HCT116 (cell line): ENCODE measurements at regions not wholly inside any gene's neighbourhood (a gene's known extent, or its start where the extent isn't known, plus 50 kb on each side); places are given as distances from the start of the nearest gene placed in this dataset.

Experiments
- ATAC-seq: fragments of 200-7000 bp; cut with Tn5 transposase; 2 replicates; pipeline ENCODE4 v1.9.1; 2020; ENCODE audit warnings: mild to moderate bottlenecking, moderate library complexity
- BruUV-seq: library from RNA; stranded (reverse); fragments of 400-500 nt; replicated peaks from 2 replicates; lab custom pipeline; 2021; lab: Mats Ljungman, UMichigan
- CTCF ChIA-PET: fragments of 300-600 bp; sonication (Branson Sonifier 250); formaldehyde crosslinking; loops from one replicate; lab custom pipeline; 2021; ENCODE audit warnings: antibody characterized with exemption; lab: Charles Lee
- POLR2A ChIA-PET: fragments of 300-600, 350-600 bp; sonication (Branson Sonifier 250); formaldehyde crosslinking; loops from one replicate; lab custom pipeline; 2021; ENCODE audit warnings: antibody characterized with exemption; lab: Charles Lee
- RAD21 ChIA-PET, 2 experiments: fragments of 300-600 bp; sonication (Branson Sonifier 250); formaldehyde crosslinking; loops; one replicate each; lab custom pipeline; 2023; ENCODE audit warnings: low total read pairs in 2 of 2; ENCODE audit not compliant: uncharacterized antibody in 2 of 2, unreplicated experiment in 2 of 2, low non-redundant PET in 1 of 2; lab: Charles Lee
- DNase-seq: peaks from one replicate; pipeline ENCODE4 v3.0.0-alpha.2; 2010; ENCODE audit warnings: low read depth, low spot score
- H2AFZ ChIP-seq: fragments of 200-600 bp; shearing (Covaris generic), sonication (generic); 2 replicates; pipeline ENCODE4 v1.6.1; 2017; ENCODE audit warnings: low read depth, mixed run types, mixed read lengths, antibody characterized with exemption, low read length; ENCODE audit not compliant: poor library complexity, severe bottlenecking
- H3K27ac ChIP-seq: 2 replicates; pipeline ENCODE4 v1.5.1; 2012; ENCODE audit warnings: low read depth, low read length
- H3K27me3 ChIP-seq: fragments of 200-600 bp; sonication (generic); 2 replicates; pipeline ENCODE4 v1.6.1; 2016; ENCODE audit warnings: mixed run types, low read length, mixed read lengths; ENCODE audit not compliant: insufficient read depth
- H3K36me3 ChIP-seq, 2 experiments: fragments of 200-500 bp in 1 of 2; fragments of 200-600 bp in 1 of 2; sonication (Bioruptor generic) in 1 of 2; sonication (generic) in 1 of 2; 2 replicates each; pipeline versions ENCODE4 v1.5.1 to v1.6.1; 2014 to 2016; ENCODE audit warnings: low read length in 2 of 2, inconsistent platforms in 1 of 2, mixed read lengths in 1 of 2, mixed run types in 1 of 2; ENCODE audit not compliant: insufficient read depth in 2 of 2, control insufficient read depth in 1 of 2
- H3K4me1 ChIP-seq, 2 experiments: fragments of 200-600 bp in 1 of 2; sonication (generic) in 1 of 2; 2 replicates each; pipeline versions ENCODE4 v1.5.1 to v1.6.1; 2012 to 2017; ENCODE audit warnings: low read length in 2 of 2, inconsistent platforms in 1 of 2, mild to moderate bottlenecking in 1 of 2, mixed read lengths in 1 of 2, mixed run types in 1 of 2, moderate library complexity in 1 of 2; ENCODE audit not compliant: insufficient read depth in 2 of 2, control insufficient read depth in 1 of 2
- H3K4me2 ChIP-seq: fragments of 200-600 bp; sonication (generic); 2 replicates; pipeline ENCODE4 v1.6.1; 2017; ENCODE audit warnings: mixed run types, low read length, mixed read lengths
- H3K4me3 ChIP-seq, 2 experiments: fragments of 200-600 bp in 1 of 2; sonication (generic) in 1 of 2; replicated peaks in 1 of 2; 2 replicates each; pipeline ENCODE4 v1.5.1; 2011 to 2016; ENCODE audit warnings: low read length in 2 of 2, control low read depth in 1 of 2, low read depth in 1 of 2, mild to moderate bottlenecking in 1 of 2, mixed read lengths in 1 of 2, mixed run types in 1 of 2
- H3K79me2 ChIP-seq: fragments of 200-600 bp; sonication (generic); 2 replicates; pipeline ENCODE4 v1.6.1; 2017; ENCODE audit warnings: mild to moderate bottlenecking, mixed run types, low read length, moderate library complexity, mixed read lengths; ENCODE audit not compliant: insufficient read depth
- H3K9ac ChIP-seq: fragments of 200-600 bp; sonication (generic); 2 replicates; pipeline ENCODE4 v1.6.1; 2016; ENCODE audit warnings: low read length, mixed read lengths
- H3K9me2 ChIP-seq: fragments of 200-600 bp; sonication (generic), shearing (Covaris generic); 2 replicates; pipeline ENCODE4 v1.6.1; 2017; ENCODE audit warnings: mixed run types, mild to moderate bottlenecking, moderate library complexity; ENCODE audit not compliant: insufficient read depth
- H3K9me3 ChIP-seq, 2 experiments: fragments of 200-500 bp in 1 of 2; fragments of 200-600 bp in 1 of 2; sonication (Bioruptor generic) in 1 of 2; sonication (generic) in 1 of 2; 2 replicates each; pipeline ENCODE4 v1.6.1; 2014 to 2017; ENCODE audit warnings: low read length in 2 of 2, mixed read lengths in 2 of 2, inconsistent platforms in 1 of 2, low read depth in 1 of 2, mild to moderate bottlenecking in 1 of 2, mixed run types in 1 of 2, moderate library complexity in 1 of 2; ENCODE audit not compliant: control insufficient read depth in 1 of 2, insufficient read depth in 1 of 2
- H4K20me1 ChIP-seq: fragments of 200-600 bp; sonication (generic), shearing (Covaris generic); 2 replicates; pipeline ENCODE4 v1.6.1; 2017; ENCODE audit warnings: mixed run types, mild to moderate bottlenecking, moderate library complexity; ENCODE audit not compliant: insufficient read depth
- ATF3 ChIP-seq: IDR thresholded peaks from 2 replicates; pipeline ENCODE4 v1.6.1; 2012
- CBX3 ChIP-seq: IDR thresholded peaks from 2 replicates; pipeline ENCODE4 v1.6.1; 2012; ENCODE audit warnings: low read depth
- ELF1 ChIP-seq: IDR thresholded peaks from 2 replicates; pipeline ENCODE4 v1.6.1; 2012; ENCODE audit warnings: low read depth, borderline replicate concordance
- EZH2 ChIP-seq: fragments of 200-600 bp; sonication (generic); IDR thresholded peaks from 2 replicates; pipeline ENCODE4 v1.6.1; 2017; ENCODE audit warnings: antibody characterized with exemption, mixed run types
- EZH2phosphoT487 ChIP-seq: fragments of 200-600 bp; IDR thresholded peaks from 2 replicates; pipeline ENCODE4 v1.6.1; 2018; ENCODE audit warnings: antibody characterized with exemption, borderline replicate concordance
- FOSL1 ChIP-seq: IDR thresholded peaks from 2 replicates; pipeline ENCODE4 v1.6.1; 2012; ENCODE audit warnings: low read depth
- JUND ChIP-seq: IDR thresholded peaks from 2 replicates; pipeline ENCODE4 v1.6.1; 2012
- POLR2AphosphoS5 ChIP-seq: IDR thresholded peaks from 2 replicates; pipeline ENCODE4 v1.6.1; 2011; ENCODE audit warnings: mild to moderate bottlenecking, low read depth, low read length, moderate library complexity
- SP1 ChIP-seq: IDR thresholded peaks from 2 replicates; pipeline ENCODE4 v1.6.1; 2012; ENCODE audit warnings: low read depth
- SRF ChIP-seq: IDR thresholded peaks from 2 replicates; pipeline ENCODE4 v1.6.1; 2012; ENCODE audit warnings: low read depth
- YY1 ChIP-seq: IDR thresholded peaks from 2 replicates; pipeline ENCODE4 v1.6.1; 2011; ENCODE audit warnings: low read length, low read depth, moderate library complexity, mild to moderate bottlenecking; ENCODE audit not compliant: insufficient replicate concordance; ENCODE audit errors: extremely low read depth
- ZFX ChIP-seq: fragments of 450-650 bp; IDR thresholded peaks from 2 replicates; pipeline ENCODE4 v1.6.1; 2017
- intact Hi-C: fragments of 100-400 bp; cut with micrococcal nuclease; formaldehyde crosslinking; loops from 2 replicates; pipeline ENCODE4 v1.10.0; 2022
- TF ChIP-seq, protein P1 (sequence below): IDR thresholded peaks from 2 replicates; pipeline ENCODE4 v1.6.1; 2011; ENCODE audit warnings: mild to moderate bottlenecking, low read length, moderate library complexity; ENCODE audit not compliant: insufficient replicate concordance; ENCODE audit errors: extremely low read depth
- TF ChIP-seq, protein P2 (sequence below), 3 experiments: fragments of 200-600 bp in 1 of 3; sonication (generic) in 1 of 3; IDR thresholded peaks in 2 of 3; conservative IDR thresholded peaks in 1 of 3; 2 replicates each; pipeline ENCODE4 v1.5.1; 2012 to 2017; ENCODE audit warnings: low read depth in 2 of 3, low read length in 2 of 3, antibody characterized with exemption in 1 of 3, borderline replicate concordance in 1 of 3, control low read depth in 1 of 3, mild to moderate bottlenecking in 1 of 3, mixed read lengths in 1 of 3, mixed run types in 1 of 3, moderate library complexity in 1 of 3; ENCODE audit not compliant: insufficient read depth in 1 of 3

- H3K9me2 ChIP-seq: no peaks in the 10 kb centered on the region
- no peak overlapping the region for H3K9ac ChIP-seq
- H3K79me2 ChIP-seq: no peaks in the 10 kb centered on the region
- H3K4me3 ChIP-seq: no peak overlapping the region
- H3K27me3 ChIP-seq: no peaks in the 10 kb centered on the region
- intact Hi-C loops: no loop called here
- ATAC-seq (no peak), DNase-seq (no peak)
- H3K4me2 ChIP-seq: no peak overlapping the region
- H3K36me3 ChIP-seq: no peaks in the 10 kb centered on the region
- no peak overlapping the region for H2AFZ ChIP-seq
- ChIA-PET RAD21 (no interaction called here), CTCF (no interaction called here), POLR2A (no interaction called here)
- TF ChIP-seq CBX3: no peak
- TF ChIP-seq SRF: no peak
- TF ChIP-seq EZH2: no peak
- TF ChIP-seq POLR2AphosphoS5: no peak
- TF ChIP-seq JUND: no peak
- TF ChIP-seq SP1: no peak
- TF ChIP-seq EZH2phosphoT487: no peak
- TF ChIP-seq ATF3: no peak
- TF ChIP-seq, protein P1, sequence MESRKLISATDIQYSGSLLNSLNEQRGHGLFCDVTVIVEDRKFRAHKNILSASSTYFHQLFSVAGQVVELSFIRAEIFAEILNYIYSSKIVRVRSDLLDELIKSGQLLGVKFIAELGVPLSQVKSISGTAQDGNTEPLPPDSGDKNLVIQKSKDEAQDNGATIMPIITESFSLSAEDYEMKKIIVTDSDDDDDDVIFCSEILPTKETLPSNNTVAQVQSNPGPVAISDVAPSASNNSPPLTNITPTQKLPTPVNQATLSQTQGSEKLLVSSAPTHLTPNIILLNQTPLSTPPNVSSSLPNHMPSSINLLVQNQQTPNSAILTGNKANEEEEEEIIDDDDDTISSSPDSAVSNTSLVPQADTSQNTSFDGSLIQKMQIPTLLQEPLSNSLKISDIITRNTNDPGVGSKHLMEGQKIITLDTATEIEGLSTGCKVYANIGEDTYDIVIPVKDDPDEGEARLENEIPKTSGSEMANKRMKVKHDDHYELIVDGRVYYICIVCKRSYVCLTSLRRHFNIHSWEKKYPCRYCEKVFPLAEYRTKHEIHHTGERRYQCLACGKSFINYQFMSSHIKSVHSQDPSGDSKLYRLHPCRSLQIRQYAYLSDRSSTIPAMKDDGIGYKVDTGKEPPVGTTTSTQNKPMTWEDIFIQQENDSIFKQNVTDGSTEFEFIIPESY: no peak
- TF ChIP-seq ZFX: no peak
- no peak for TF ChIP-seq FOSL1
- no peak for TF ChIP-seq ELF1
- TF ChIP-seq, protein P2, sequence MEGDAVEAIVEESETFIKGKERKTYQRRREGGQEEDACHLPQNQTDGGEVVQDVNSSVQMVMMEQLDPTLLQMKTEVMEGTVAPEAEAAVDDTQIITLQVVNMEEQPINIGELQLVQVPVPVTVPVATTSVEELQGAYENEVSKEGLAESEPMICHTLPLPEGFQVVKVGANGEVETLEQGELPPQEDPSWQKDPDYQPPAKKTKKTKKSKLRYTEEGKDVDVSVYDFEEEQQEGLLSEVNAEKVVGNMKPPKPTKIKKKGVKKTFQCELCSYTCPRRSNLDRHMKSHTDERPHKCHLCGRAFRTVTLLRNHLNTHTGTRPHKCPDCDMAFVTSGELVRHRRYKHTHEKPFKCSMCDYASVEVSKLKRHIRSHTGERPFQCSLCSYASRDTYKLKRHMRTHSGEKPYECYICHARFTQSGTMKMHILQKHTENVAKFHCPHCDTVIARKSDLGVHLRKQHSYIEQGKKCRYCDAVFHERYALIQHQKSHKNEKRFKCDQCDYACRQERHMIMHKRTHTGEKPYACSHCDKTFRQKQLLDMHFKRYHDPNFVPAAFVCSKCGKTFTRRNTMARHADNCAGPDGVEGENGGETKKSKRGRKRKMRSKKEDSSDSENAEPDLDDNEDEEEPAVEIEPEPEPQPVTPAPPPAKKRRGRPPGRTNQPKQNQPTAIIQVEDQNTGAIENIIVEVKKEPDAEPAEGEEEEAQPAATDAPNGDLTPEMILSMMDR (IDR thresholded peaks at IDR 0.05 in 2 of 3, conservative IDR thresholded peaks at IDR 0.05 in 1 of 3; ENCODE audit: borderline replicate concordance in 1 of 3, insufficient read depth in 1 of 3, low read depth in 2 of 3, low read length in 2 of 3): no peak
- no peak for TF ChIP-seq YY1
- H4K20me1 ChIP-seq: no peaks in the 10 kb centered on the region
- no peaks in the 10 kb centered on the region for H3K9me3 ChIP-seq
- H3K27ac ChIP-seq: no peak overlapping the region
- BruUV-seq: no TSS peak
- no peaks in the 10 kb centered on the region; a peak in 1 of 4 replicates for H3K4me1 ChIP-seq
These were observed 173.5 kb downstream of the INHBB start for GRCh38 chr2:120519469-120519868.
